Common myeloid progenitor, CD34-positive (primary cell): ENCODE measurements at regions not wholly inside any gene's neighbourhood (a gene's known extent, or its start where the extent isn't known, plus 50 kb on each side); places are given as distances from the start of the nearest gene placed in this dataset.

Experiments
- CTCF ChIA-PET: fragments of 350-600 bp; sonication (Branson Sonifier 250); formaldehyde crosslinking; loops from one replicate; lab custom pipeline; 2021; ENCODE audit warnings: antibody characterized with exemption; lab: Charles Lee
- POLR2A ChIA-PET: fragments of 350-600 bp; sonication (Branson Sonifier 250); formaldehyde crosslinking; loops from one replicate; lab custom pipeline; 2021; ENCODE audit warnings: antibody characterized with exemption; lab: Charles Lee
- DNase-seq, 3 donors: peaks; one replicate each; pipeline versions ENCODE4 v3.0.0 to v3.0.0-alpha.2; 2013
- H3K27ac ChIP-seq, 2 experiments: 1 replicate in 1 of 2; 2 replicates in 1 of 2; pipeline ENCODE4 v1.7.0; 2013; ENCODE audit warnings: inconsistent platforms in 2 of 2, low read length in 2 of 2, mild to moderate bottlenecking in 2 of 2, low read depth in 1 of 2, moderate library complexity in 1 of 2; ENCODE audit not compliant: severe bottlenecking in 2 of 2, insufficient read depth in 1 of 2, poor library complexity in 1 of 2
- H3K27me3 ChIP-seq, 5 experiments: replicated peaks in 2 of 5; 1 replicate in 3 of 5; 2 replicates in 2 of 5; pipeline versions ENCODE4 v1.6.1 to v1.7.0; 2013; ENCODE audit warnings: low read length in 4 of 5, mild to moderate bottlenecking in 2 of 5, moderate library complexity in 2 of 5, inconsistent platforms in 1 of 5; ENCODE audit not compliant: insufficient read depth in 5 of 5, control insufficient read depth in 4 of 5
- H3K36me3 ChIP-seq, 4 experiments: 1 replicate in 2 of 4; 2 replicates in 2 of 4; pipeline versions ENCODE4 v1.6.1 to v1.7.0; 2013; ENCODE audit warnings: low read length in 3 of 4, control low read depth in 1 of 4, mild to moderate bottlenecking in 1 of 4; ENCODE audit not compliant: control insufficient read depth in 4 of 4, insufficient read depth in 4 of 4
- H3K4me1 ChIP-seq, 4 experiments: 1 replicate in 3 of 4; 2 replicates in 1 of 4; pipeline versions ENCODE4 v1.6.1 to v1.7.1; 2013; ENCODE audit warnings: low read length in 3 of 4, mild to moderate bottlenecking in 3 of 4, control low read depth in 1 of 4, inconsistent platforms in 1 of 4, moderate library complexity in 1 of 4; ENCODE audit not compliant: control insufficient read depth in 4 of 4, insufficient read depth in 4 of 4; ENCODE audit errors: control extremely low read depth in 1 of 4
- H3K4me3 ChIP-seq, 7 experiments: 1 replicate in 4 of 7; 2 replicates in 3 of 7; pipeline versions ENCODE4 v1.5.1 to v1.7.0; 2013; ENCODE audit warnings: mild to moderate bottlenecking in 7 of 7, low read length in 6 of 7, moderate library complexity in 6 of 7, inconsistent platforms in 2 of 7, low read depth in 2 of 7, control low read depth in 1 of 7; ENCODE audit not compliant: insufficient read depth in 4 of 7, control insufficient read depth in 1 of 7; ENCODE audit errors: extremely low read depth in 1 of 7
- H3K9me3 ChIP-seq, 5 experiments: 1 replicate in 4 of 5; 2 replicates in 1 of 5; pipeline versions ENCODE4 v1.6.1 to v1.7.1; 2013; ENCODE audit warnings: low read length in 4 of 5, mild to moderate bottlenecking in 2 of 5, inconsistent platforms in 1 of 5, low read depth in 1 of 5, moderate library complexity in 1 of 5; ENCODE audit not compliant: control insufficient read depth in 4 of 5, insufficient read depth in 2 of 5; ENCODE audit errors: control extremely low read depth in 1 of 5
- WGBS: methylation state at CpG from one replicate; pipeline ENCODE4 v1.1.5; 2013; ENCODE audit not compliant: insufficient coverage; 5-methylcytosine and 5-hydroxymethylcytosine counted together

DNA sequence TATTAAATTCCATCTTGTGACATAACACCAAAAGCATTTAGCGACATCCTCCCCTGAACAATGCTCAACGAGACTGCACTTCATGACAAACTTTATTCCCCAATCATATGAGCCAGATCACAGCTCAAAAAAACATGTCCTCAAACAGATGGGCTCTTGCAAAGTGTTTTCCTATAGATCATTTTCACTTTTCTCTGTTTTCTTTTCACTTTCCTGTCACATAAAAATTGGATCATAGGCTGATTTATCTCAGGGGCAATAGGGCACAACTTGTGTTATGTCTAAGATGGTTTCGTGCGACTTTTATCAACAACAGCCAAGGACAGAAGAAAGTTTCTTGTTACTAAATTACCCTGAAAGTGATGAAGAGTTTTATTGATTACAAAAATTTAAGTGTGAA, 206.1 kb downstream of the WDR11 start:
- H3K27me3 ChIP-seq = peaks cover 0 to 8% (median 2%) of the 10 kb centered on the region in 5 experiments
- CTCF ChIA-PET = no interaction called here
- H3K36me3 ChIP-seq = no peaks in the 10 kb centered on the region
- DNase-seq = no peak
- no peak overlapping the region for H3K27ac ChIP-seq
- WGBS = 98% methylated on average over 4 of the region's 4 CpGs
- no peaks in the 10 kb centered on the region for H3K4me1 ChIP-seq
- peaks cover 0 to 4% (median 0%) of the 10 kb centered on the region in 5 experiments for H3K9me3 ChIP-seq
- H3K4me3 ChIP-seq = no peak overlapping the region
- POLR2A ChIA-PET = no interaction called here

DNA sequence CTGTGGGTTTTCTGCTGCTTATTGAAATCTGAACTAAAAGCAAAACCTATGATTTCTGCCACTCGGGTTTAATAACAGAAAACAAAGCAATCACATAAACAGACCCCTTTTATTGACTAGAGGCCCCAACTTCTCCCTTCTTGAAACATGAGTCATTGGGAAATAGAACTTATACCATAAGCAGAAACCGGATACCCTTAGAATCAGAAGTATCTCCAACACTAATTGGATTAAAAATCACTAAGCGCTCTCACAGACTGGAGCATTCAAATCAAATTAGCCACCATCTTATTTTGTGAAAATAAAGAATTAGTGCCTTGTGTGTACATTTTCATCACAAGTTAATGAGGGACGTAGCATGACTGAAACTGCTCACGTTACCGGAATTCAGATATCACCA, 206.9 kb downstream of the WDR11 start:
- ChIA-PET POLR2A (no interaction called here), CTCF (no interaction called here)
- H3K4me1 ChIP-seq = no peaks in the 10 kb centered on the region
- no peak overlapping the region for H3K27ac ChIP-seq
- WGBS = 100% methylated on average over 1 of the region's 6 CpGs
- H3K9me3 ChIP-seq = peaks cover 0 to 4% (median 0%) of the 10 kb centered on the region in 5 experiments
- H3K4me3 ChIP-seq = no peak overlapping the region
- no peak for DNase-seq
- H3K27me3 ChIP-seq = peaks cover 0 to 8% (median 3%) of the 10 kb centered on the region in 5 experiments
- no peaks in the 10 kb centered on the region for H3K36me3 ChIP-seq

DNA sequence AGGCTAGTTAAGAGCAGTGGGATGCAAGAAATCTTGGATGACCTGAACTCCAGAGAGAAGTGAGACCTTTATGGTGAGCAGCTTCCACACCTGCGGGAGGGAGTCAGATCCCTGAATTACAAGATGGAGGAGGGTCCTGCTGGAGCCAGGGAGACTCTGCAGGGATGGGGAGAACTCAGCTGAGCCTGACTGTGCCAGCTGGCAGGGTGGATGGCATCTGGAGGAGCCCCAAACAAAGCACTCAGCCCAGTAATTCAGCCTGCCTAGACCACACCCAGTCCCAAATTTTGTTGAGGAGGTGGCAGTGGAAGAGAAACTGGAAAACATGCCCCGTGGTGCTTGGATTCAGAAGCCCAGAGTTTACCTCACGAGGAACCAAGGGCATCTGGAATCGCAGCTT, 208.2 kb downstream of the WDR11 start:
- WGBS = 83% methylated on average over 4 of the region's 4 CpGs

DNA sequence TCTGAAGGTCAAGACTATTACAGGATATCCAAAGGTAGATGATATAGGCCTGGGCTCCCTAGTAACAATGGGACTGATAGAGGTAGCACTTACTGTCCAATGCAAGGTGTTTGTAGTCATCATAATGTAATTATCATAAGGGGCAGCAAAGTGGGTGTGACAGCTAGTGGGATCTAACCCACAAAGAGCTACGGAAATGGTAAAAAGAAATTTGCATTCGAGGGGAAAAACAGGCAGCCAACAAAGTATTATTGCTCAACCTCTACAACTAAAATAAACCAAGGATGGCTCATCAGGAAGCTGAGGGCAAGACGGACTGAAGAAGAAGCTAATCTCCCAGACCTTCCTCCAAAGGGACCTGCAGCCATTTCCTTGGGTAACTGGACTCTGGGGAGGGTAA, 211.0 kb downstream of the WDR11 start:
- ChIA-PET POLR2A (no interaction called here), CTCF (no interaction called here)
- Histone ChIP-seq H3K4me1 (no peaks in the 10 kb centered on the region), H3K9me3 (no peaks in the 10 kb centered on the region), H3K4me3 (no peak overlapping the region), H3K27ac (no peak overlapping the region), H3K27me3 (peaks cover 0 to 6% (median 3%) of the 10 kb centered on the region in 5 experiments), H3K36me3 (no peaks in the 10 kb centered on the region)
- WGBS = 57% methylated on average over 1 of the region's 3 CpGs
- no peak for DNase-seq

More for the DNA sequence above, 208.2 kb downstream of the WDR11 start:
- DNase-seq = no peak
- ChIA-PET CTCF (no interaction called here), POLR2A (no interaction called here)
- Histone ChIP-seq H3K36me3 (no peaks in the 10 kb centered on the region), H3K27me3 (peaks cover 0 to 6% (median 3%) of the 10 kb centered on the region in 5 experiments), H3K9me3 (peaks cover 0 to under 1% (median 0%) of the 10 kb centered on the region in 5 experiments), H3K4me1 (no peaks in the 10 kb centered on the region), H3K27ac (no peak overlapping the region), H3K4me3 (no peak overlapping the region)

DNA sequence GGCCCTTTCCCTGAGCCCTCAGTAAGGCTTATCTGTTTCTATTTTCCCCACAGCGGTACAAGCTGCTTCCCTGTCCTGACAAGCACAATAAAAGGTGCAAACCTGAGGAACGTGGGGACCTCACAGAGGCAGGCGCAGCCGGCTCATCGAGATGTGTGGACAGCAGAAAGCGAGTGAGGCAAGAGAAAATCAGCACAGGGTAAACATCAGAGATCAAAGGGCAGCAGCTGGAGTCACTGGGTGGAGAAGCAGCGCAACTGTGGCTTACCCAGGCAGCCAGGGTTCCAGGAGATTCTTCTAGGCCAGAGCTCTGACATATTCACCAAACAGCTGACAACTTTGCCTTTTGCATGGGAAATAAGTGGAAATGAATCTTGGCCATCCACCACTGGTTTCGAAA, 212.6 kb downstream of the WDR11 start:
- DNase-seq = no peak
- WGBS = 68% methylated on average over 8 of the region's 8 CpGs
- H3K9me3 ChIP-seq = no peaks in the 10 kb centered on the region
- ChIA-PET POLR2A (no interaction called here), CTCF (interaction anchor here (1.4 kb wide), 1 partner anchor 823 kb away, joined by 3 read pairs; no protein-coding TSS in a partner anchor)
- H3K36me3 ChIP-seq = no peaks in the 10 kb centered on the region
- H3K27ac ChIP-seq = no peak overlapping the region
- H3K4me1 ChIP-seq = no peaks in the 10 kb centered on the region
- peaks cover 0 to 6% (median 3%) of the 10 kb centered on the region in 5 experiments for H3K27me3 ChIP-seq
- H3K4me3 ChIP-seq = no peak overlapping the region

DNA sequence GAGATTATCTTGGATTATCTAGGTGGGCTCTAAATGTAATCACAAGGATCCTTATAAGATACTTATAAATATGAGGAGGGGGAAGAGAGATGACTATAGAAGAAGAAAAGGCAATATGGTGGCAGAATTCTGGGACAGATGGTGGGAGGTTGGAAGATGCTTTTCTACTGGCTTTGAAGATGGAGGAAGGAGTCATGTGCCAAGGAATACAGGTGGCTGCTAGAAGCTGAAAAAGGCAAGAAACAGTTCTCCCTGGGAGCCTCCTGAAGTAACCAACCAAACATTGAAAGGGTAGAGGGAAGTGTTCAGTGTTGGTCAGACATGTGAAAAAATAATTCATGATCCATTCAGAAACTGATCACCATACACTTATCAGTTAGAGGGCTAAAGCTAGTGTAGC, 213.3 kb downstream of the WDR11 start:
- Histone ChIP-seq H3K4me1 (no peaks in the 10 kb centered on the region), H3K27ac (no peak overlapping the region), H3K9me3 (no peaks in the 10 kb centered on the region), H3K27me3 (peaks cover 0 to 6% (median 3%) of the 10 kb centered on the region in 5 experiments), H3K36me3 (no peaks in the 10 kb centered on the region), H3K4me3 (no peak overlapping the region)
- ChIA-PET CTCF (no interaction called here), POLR2A (no interaction called here)
- no peak for DNase-seq

DNA sequence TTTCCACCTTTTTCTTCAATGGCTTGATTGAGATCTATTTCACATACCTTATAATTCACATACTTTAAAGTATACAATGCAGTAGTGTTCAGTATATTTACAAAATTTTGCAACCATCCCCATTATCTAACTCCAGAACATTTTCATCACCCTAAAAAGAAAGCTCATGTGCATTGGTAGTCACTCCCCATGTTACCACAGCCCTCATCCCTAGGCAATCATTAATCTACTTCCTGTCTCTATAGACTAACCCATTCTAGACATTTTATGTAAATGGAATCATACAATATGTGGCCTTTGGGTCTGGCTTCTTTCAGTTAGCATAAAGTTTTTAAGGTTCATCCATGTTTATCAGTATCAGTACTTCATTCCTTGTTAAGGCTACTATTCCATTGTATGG, 214.2 kb downstream of the WDR11 start:
- H3K4me3 ChIP-seq = no peak overlapping the region

More for the DNA sequence above, 214.2 kb downstream of the WDR11 start:
- Histone ChIP-seq H3K4me1 (no peaks in the 10 kb centered on the region), H3K36me3 (no peaks in the 10 kb centered on the region), H3K9me3 (no peaks in the 10 kb centered on the region), H3K27me3 (peaks cover 0 to 8% (median 4%) of the 10 kb centered on the region in 5 experiments), H3K27ac (no peak overlapping the region)
- DNase-seq = no peak
- ChIA-PET POLR2A (no interaction called here), CTCF (no interaction called here)
